Neural progenitor cell (in vitro differentiated cells): ENCODE measurements at regions not wholly inside any gene's neighbourhood (a gene's known extent, or its start where the extent isn't known, plus 50 kb on each side); places are given as distances from the start of the nearest gene placed in this dataset.

Experiments used
- EZH2 ChIP-seq: fragments of 200-600 bp; sonication (generic); IDR thresholded peaks from 2 replicates; pipeline ENCODE4 v1.6.1; 2017; ENCODE audit warnings: antibody characterized with exemption, mild to moderate bottlenecking, moderate library complexity
- EZH2phosphoT487 ChIP-seq: fragments of 200-600 bp; sonication (generic); IDR thresholded peaks from 2 replicates; pipeline ENCODE4 v1.6.1; 2017; ENCODE audit warnings: antibody characterized with exemption
- TF ChIP-seq, protein P1 (sequence below): fragments of 200-600 bp; sonication (generic); IDR thresholded peaks from 2 replicates; pipeline ENCODE4 v1.5.1; 2017; ENCODE audit warnings: antibody characterized with exemption, mild to moderate bottlenecking

DNA sequence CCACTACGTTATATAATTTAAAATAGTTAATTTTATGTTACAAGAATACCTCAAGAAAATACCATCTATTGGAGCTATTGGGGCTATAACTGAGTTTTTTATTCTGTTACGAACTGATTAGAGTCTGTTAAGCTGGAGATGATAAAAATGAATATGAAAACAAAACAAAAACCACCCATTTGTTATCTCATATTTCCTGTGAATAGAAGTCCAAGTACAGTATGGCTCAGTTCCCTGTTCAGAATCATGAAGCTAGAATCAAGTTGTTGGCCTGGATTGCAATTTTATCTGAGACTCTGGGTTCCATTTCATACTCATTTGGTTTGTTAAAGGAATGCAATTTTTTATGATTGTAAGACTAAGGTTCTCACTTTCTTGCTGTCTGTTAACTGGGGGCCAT, 319.1 kb upstream of the PCDH18 start:
- TF ChIP-seq, protein P1, sequence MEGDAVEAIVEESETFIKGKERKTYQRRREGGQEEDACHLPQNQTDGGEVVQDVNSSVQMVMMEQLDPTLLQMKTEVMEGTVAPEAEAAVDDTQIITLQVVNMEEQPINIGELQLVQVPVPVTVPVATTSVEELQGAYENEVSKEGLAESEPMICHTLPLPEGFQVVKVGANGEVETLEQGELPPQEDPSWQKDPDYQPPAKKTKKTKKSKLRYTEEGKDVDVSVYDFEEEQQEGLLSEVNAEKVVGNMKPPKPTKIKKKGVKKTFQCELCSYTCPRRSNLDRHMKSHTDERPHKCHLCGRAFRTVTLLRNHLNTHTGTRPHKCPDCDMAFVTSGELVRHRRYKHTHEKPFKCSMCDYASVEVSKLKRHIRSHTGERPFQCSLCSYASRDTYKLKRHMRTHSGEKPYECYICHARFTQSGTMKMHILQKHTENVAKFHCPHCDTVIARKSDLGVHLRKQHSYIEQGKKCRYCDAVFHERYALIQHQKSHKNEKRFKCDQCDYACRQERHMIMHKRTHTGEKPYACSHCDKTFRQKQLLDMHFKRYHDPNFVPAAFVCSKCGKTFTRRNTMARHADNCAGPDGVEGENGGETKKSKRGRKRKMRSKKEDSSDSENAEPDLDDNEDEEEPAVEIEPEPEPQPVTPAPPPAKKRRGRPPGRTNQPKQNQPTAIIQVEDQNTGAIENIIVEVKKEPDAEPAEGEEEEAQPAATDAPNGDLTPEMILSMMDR: no peak
- no peak for TF ChIP-seq EZH2
- no peak for TF ChIP-seq EZH2phosphoT487
